ENCODE measurements at regions not wholly inside any gene's neighbourhood (a gene's known extent, or its start where the extent isn't known, plus 50 kb on each side); places are given as distances from the start of the nearest gene placed in this dataset.
A peak's percentile ranks its signal among the peaks of the same experiment; 100 is the strongest.

DNA sequence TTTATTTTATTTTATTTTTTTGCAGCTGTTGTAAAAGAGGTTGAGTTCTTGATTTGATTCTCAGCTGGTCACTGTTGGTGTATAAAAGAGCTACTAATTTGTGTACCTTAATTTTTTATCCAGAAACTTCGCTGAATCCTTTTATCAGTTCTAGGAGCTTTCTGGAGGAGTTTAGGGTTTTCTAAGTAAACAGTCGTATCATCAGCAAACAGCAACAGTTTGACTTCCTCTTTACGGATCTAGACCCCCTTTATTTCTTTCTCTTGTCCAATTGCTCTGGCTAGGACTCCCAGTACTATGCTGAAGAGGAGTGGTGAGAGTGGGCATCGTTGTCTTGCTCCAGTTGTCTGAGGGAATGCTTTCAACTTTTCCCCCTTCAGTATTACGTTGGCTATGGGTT, 165.8 kb upstream of the KCNMB2 start:
- H3K9ac ChIP-seq (ENCODE audit: low read depth, low read length) = no peak overlapping the region
- no peaks in the 10 kb centered on the region for H3K4me1 ChIP-seq (ENCODE audit: control insufficient read depth, insufficient read depth, low read length)
- no peak overlapping the region for H3K4me3 ChIP-seq (ENCODE audit: low read length)
- H3K4me2 ChIP-seq (ENCODE audit: low read length) = no peak overlapping the region
- H3K27me3 ChIP-seq (ENCODE audit: control insufficient read depth, insufficient read depth, low read length) = no peaks in the 10 kb centered on the region
- H3K36me3 ChIP-seq (ENCODE audit: insufficient read depth, low read length) = no peaks in the 10 kb centered on the region
- H3K9me3 ChIP-seq (replicated peaks; ENCODE audit: low read length) = no peaks in the 10 kb centered on the region

DNA sequence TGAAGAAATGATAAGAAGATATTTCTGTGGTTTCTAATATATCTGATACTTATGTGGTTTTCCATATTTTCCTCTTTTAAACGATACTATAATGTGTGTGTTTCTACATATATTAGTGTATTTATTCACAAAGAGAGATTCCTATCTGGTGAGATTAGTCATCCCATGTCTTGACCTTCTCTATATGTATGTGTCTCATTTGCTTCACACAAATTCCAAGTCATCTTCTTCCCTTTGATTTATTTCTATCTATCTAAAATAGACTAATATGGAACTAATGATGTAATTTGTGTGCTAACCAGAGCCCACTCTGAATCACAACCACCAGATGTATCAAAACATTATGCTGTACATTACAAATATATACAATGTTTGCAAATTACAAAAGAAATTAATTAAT, 154.7 kb upstream of the KCNMB2 start:
- H3K9ac ChIP-seq (ENCODE audit: low read depth, low read length) = peak overlapping the region; percentile 36
- peaks cover 43% of the 10 kb centered on the region for H3K4me1 ChIP-seq (ENCODE audit: control insufficient read depth, insufficient read depth, low read length)
- no peak overlapping the region for H3K4me3 ChIP-seq (ENCODE audit: low read length)
- no peaks in the 10 kb centered on the region for H3K27me3 ChIP-seq (ENCODE audit: control insufficient read depth, insufficient read depth, low read length)
- no peaks in the 10 kb centered on the region for H3K36me3 ChIP-seq (ENCODE audit: insufficient read depth, low read length)
- H3K9me3 ChIP-seq (replicated peaks; ENCODE audit: low read length) = no peaks in the 10 kb centered on the region
- peak overlapping the region; percentile 50 for H3K4me2 ChIP-seq (ENCODE audit: low read length)

DNA sequence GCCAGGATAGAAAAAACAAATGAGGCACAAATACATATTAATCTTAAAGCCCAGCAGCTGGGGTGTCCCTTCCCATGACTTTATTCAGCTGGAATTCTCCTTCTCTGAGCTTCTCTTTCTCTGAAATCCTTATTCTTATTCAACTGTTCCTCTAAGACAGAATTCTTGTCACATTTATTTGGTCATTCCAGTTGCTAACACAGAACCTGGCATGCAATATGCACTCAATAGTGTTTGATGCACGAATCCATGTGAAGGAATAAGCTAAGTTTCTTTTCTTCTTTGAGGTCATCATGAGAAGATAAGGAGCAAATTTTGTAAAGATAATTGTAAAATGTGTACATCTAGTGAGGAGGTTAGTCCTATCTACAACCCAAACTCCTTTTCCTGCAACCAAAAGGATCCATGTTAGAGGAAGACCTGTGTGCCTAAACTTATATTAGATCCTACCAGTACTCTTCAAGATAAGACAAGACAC, 154.2 kb upstream of the KCNMB2 start:
- Histone ChIP-seq H3K4me1 (ENCODE audit: control insufficient read depth, insufficient read depth, low read length) (peaks cover 43% of the 10 kb centered on the region), H3K4me2 (ENCODE audit: low read length) (peak overlapping the region; percentile 50), H3K27me3 (ENCODE audit: control insufficient read depth, insufficient read depth, low read length) (no peaks in the 10 kb centered on the region), H3K9me3 (replicated peaks; ENCODE audit: low read length) (no peaks in the 10 kb centered on the region), H3K4me3 (ENCODE audit: low read length) (no peak overlapping the region), H3K36me3 (ENCODE audit: insufficient read depth, low read length) (no peaks in the 10 kb centered on the region), H3K9ac (ENCODE audit: low read depth, low read length) (peak overlapping the region; percentile 36)

DNA sequence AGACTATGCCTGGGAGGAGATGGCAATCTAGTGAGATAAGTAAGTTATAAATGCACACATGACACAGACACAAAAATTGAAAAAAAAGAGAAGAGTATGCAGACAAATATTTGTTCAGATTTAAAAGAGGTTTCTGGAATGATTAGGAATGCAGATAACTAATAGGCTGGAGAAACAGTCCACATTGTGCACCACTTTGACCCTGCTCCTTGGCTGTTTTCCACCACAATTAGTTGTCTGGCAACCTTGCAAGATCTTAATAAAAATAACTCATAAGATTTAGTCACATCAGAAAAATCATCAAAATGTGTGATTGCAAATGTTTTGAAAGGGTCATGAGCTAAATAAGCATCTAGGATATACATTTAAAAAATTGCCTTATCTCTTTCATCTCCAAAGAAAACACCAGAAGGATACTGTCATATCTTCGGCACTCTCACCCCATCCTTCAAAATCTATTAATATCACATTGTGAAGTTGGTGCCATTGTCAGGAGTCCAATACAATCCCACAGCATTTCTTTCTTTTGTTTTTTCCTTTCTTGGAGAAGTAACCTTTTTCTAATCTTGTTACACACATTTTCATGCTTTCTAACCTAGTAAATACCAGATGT, 153.7 kb upstream of the KCNMB2 start:
- H3K4me3 ChIP-seq (ENCODE audit: low read length) = no peak overlapping the region
- H3K4me2 ChIP-seq (ENCODE audit: low read length) = peak overlapping the region; percentile 50
- no peaks in the 10 kb centered on the region for H3K36me3 ChIP-seq (ENCODE audit: insufficient read depth, low read length)
- H3K9ac ChIP-seq (ENCODE audit: low read depth, low read length) = peak overlapping the region; percentile 36
- no peaks in the 10 kb centered on the region for H3K9me3 ChIP-seq (replicated peaks; ENCODE audit: low read length)
- H3K27me3 ChIP-seq (ENCODE audit: control insufficient read depth, insufficient read depth, low read length) = no peaks in the 10 kb centered on the region
- H3K4me1 ChIP-seq (ENCODE audit: control insufficient read depth, insufficient read depth, low read length) = peaks cover 43% of the 10 kb centered on the region

DNA sequence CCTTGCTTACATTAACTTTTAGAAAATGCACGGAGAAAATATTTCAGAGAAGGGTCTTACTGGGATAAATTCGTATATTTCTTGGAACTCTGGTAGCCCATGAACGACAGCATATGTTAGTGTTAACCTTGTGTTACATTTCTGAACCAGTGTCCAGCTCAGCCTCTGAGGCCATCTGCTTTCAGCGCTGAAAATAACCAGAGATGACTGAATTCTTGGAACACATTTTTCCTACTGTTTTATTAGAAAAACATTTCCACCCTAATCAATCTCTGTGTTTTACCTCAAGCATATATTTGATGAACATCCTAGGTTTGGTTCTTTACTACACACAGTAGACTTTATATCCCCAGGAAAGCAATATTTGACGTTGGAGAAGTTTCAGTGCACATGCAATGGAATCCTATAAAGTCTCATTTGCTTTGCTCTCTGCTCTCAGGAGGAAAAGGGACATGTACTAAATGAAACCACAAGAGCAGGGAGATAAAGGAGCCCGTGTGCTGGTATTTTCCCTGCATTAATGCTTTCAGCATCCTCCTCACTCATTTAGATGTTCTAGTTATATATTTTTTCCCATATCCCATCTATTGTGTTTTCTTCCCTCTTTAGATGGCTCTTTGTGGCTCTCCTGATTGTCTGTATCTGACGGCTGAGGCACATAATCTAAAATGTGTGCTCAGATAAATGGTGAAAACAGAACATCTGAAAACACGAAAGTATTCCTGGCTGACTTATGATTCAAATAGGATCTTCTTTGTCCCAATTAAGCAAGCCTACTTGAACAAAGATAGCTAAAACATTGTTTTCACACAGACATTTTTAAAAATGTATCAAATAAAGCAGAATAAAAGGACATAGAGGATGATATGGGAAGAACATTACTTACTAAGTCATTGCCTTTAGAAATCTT, 151.7 kb upstream of the KCNMB2 start:
- H3K4me3 ChIP-seq (ENCODE audit: low read length) = no peak overlapping the region
- H3K27me3 ChIP-seq (ENCODE audit: control insufficient read depth, insufficient read depth, low read length) = no peaks in the 10 kb centered on the region
- peak overlapping the region; percentile 59 for H3K9ac ChIP-seq (ENCODE audit: low read depth, low read length)

DNA sequence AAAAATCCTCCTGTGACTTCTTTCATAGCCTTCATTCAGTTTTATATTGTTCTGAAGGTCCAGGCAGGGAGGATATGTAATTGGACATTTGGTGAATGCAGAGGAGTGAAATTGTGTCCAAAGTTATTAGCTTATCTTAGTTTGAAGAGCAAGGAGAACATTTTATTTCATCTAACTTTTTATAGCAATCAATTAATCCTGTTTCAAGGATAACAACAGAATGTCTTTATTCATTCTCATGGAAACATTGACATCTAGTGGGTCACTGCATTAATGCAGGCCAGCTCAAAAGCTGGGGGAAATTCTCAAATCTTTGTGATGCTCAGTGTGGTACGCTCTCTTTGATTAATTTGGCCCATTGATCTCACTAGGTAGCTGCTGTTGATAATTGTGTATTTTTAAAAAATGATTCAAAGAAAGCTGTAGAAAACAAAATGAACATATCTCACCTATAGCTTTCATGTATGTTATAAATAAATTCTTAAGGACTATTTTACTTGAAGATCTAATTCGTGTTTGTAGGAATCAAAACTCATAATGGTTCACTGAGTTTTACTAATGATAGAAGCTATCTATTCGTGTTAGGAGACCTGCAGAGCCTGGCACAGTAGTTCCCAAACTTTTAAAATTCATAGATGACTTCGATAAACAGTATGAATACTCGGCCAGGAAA, 150.8 kb upstream of the KCNMB2 start:
- no peaks in the 10 kb centered on the region for H3K36me3 ChIP-seq (ENCODE audit: insufficient read depth, low read length)
- H3K9ac ChIP-seq (ENCODE audit: low read depth, low read length) = peak overlapping the region; percentile 59
- no peaks in the 10 kb centered on the region for H3K9me3 ChIP-seq (replicated peaks; ENCODE audit: low read length)
- H3K4me3 ChIP-seq (ENCODE audit: low read length) = no peak overlapping the region
- H3K27me3 ChIP-seq (ENCODE audit: control insufficient read depth, insufficient read depth, low read length) = no peaks in the 10 kb centered on the region
- peaks cover 43% of the 10 kb centered on the region for H3K4me1 ChIP-seq (ENCODE audit: control insufficient read depth, insufficient read depth, low read length)
- H3K4me2 ChIP-seq (ENCODE audit: low read length) = peak overlapping the region; percentile 13

More for the DNA sequence above, 151.7 kb upstream of the KCNMB2 start:
- no peaks in the 10 kb centered on the region for H3K9me3 ChIP-seq (replicated peaks; ENCODE audit: low read length)
- peaks cover 43% of the 10 kb centered on the region for H3K4me1 ChIP-seq (ENCODE audit: control insufficient read depth, insufficient read depth, low read length)
- H3K36me3 ChIP-seq (ENCODE audit: insufficient read depth, low read length) = no peaks in the 10 kb centered on the region
- H3K4me2 ChIP-seq (ENCODE audit: low read length) = peak overlapping the region; percentile 13

DNA sequence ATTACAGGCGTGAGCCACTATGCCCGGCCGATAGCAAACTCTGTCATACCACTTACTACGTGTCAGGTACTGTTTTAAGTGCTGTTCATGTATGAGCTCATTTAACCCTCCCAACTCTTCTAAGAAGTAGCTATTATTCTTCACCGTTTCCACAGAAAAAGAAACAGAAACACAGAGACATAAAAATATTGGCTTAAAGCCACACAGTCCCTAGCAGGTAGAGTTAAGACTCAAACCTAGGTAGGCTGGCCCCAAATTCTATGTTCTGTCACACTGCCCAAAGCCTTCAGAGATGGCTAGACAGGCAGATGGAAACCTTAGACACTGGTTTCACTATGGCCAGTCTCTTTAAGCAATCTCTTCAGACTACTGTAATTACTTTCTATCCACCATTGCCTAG, 149.8 kb upstream of the KCNMB2 start:
- Histone ChIP-seq H3K4me2 (ENCODE audit: low read length) (no peak overlapping the region), H3K9me3 (replicated peaks; ENCODE audit: low read length) (no peaks in the 10 kb centered on the region), H3K4me3 (ENCODE audit: low read length) (no peak overlapping the region), H3K9ac (ENCODE audit: low read depth, low read length) (no peak overlapping the region), H3K36me3 (ENCODE audit: insufficient read depth, low read length) (no peaks in the 10 kb centered on the region), H3K27me3 (ENCODE audit: control insufficient read depth, insufficient read depth, low read length) (no peaks in the 10 kb centered on the region), H3K4me1 (ENCODE audit: control insufficient read depth, insufficient read depth, low read length) (peaks cover 39% of the 10 kb centered on the region)

DNA sequence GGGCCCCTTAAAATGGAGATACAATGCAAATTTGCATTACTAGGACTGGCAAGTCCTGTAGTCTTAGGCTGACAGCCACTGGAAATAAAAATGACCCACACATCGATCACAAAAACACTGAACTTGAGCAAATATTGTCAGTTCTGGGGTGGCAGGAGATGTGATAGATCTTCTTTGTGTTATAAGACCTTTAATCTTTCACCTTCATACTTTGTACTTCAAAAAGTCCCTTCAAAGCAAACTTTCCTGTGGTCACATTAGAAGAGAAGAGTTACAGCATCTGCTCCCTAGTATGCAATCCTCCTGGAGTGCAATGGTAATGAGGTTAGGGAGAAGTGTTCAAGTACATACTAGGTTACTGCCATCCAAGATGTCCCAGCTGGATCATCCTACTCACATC, 149.4 kb upstream of the KCNMB2 start:
- H3K9ac ChIP-seq (ENCODE audit: low read depth, low read length) = no peak overlapping the region
- no peaks in the 10 kb centered on the region for H3K27me3 ChIP-seq (ENCODE audit: control insufficient read depth, insufficient read depth, low read length)
- no peaks in the 10 kb centered on the region for H3K9me3 ChIP-seq (replicated peaks; ENCODE audit: low read length)
- no peaks in the 10 kb centered on the region for H3K36me3 ChIP-seq (ENCODE audit: insufficient read depth, low read length)
- no peak overlapping the region for H3K4me2 ChIP-seq (ENCODE audit: low read length)
- peaks cover 34% of the 10 kb centered on the region for H3K4me1 ChIP-seq (ENCODE audit: control insufficient read depth, insufficient read depth, low read length)
- H3K4me3 ChIP-seq (ENCODE audit: low read length) = no peak overlapping the region

DNA sequence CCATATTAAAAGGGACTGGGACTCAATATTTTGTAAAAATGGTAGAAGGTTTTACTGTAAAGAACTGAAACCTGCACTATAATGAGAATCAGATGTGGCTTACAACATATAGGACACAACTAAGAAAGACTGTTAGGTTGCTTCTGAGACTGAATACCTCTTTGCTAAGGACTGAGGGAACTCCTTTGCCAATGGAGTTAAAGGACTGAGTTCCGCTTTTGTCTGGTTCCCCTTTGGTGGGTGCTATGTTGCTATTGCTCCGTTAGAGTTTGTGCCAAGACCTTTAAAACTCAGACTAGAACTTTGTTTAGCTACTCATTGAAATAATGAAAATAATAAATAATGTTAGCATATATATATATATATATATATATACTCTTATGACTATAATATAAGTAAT, 147.8 kb upstream of the KCNMB2 start:
- Histone ChIP-seq H3K4me3 (ENCODE audit: low read length) (no peak overlapping the region), H3K4me2 (ENCODE audit: low read length) (no peak overlapping the region), H3K9me3 (replicated peaks; ENCODE audit: low read length) (no peaks in the 10 kb centered on the region), H3K27me3 (ENCODE audit: control insufficient read depth, insufficient read depth, low read length) (no peaks in the 10 kb centered on the region), H3K9ac (ENCODE audit: low read depth, low read length) (no peak overlapping the region), H3K36me3 (ENCODE audit: insufficient read depth, low read length) (no peaks in the 10 kb centered on the region), H3K4me1 (ENCODE audit: control insufficient read depth, insufficient read depth, low read length) (peaks cover 33% of the 10 kb centered on the region)

DNA sequence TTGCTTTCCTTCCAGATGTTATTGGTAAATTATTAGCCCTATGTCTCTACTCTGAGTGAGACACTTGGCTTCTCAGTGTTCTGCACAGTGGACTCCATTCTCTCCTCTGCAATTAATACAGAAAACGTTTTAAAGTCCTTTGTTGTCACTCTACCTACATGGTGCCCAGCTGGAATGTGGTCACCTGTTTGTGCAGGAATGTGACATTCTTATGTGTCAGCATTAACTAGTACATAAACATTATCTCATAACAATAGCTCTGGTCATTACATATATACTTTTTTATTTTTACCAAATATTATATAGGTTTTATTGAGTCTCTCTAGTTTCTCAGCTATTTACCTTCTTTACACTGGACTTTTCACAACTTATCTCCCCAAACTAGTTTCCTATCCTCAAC, 147.0 kb upstream of the KCNMB2 start:
- Histone ChIP-seq H3K9ac (ENCODE audit: low read depth, low read length) (no peak overlapping the region), H3K4me3 (ENCODE audit: low read length) (no peak overlapping the region), H3K9me3 (replicated peaks; ENCODE audit: low read length) (no peaks in the 10 kb centered on the region), H3K36me3 (ENCODE audit: insufficient read depth, low read length) (no peaks in the 10 kb centered on the region), H3K4me2 (ENCODE audit: low read length) (no peak overlapping the region), H3K27me3 (ENCODE audit: control insufficient read depth, insufficient read depth, low read length) (no peaks in the 10 kb centered on the region), H3K4me1 (ENCODE audit: control insufficient read depth, insufficient read depth, low read length) (peaks cover 31% of the 10 kb centered on the region)

DNA sequence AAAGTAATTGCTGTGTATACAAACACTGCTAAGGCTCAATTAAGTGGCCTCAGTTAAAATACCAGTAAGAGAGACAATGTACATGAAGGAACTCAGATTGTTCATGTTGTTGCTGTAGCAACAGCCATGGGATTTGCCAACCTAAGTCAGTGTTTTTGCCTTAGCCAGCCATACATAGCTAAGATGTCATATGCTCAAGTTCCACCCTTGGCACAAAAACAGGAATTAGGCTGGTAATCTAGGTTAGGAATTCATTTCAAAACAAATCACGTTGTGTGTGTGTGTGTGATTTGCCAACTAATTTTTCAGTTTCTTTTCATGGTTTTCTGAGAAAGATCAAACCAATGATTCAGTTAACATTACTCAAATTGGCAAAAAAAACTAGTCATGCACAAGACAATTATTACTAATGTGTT, 143.7 kb upstream of the KCNMB2 start:
- Histone ChIP-seq H3K27me3 (ENCODE audit: control insufficient read depth, insufficient read depth, low read length) (no peaks in the 10 kb centered on the region), H3K4me1 (ENCODE audit: control insufficient read depth, insufficient read depth, low read length) (peaks cover 24% of the 10 kb centered on the region), H3K36me3 (ENCODE audit: insufficient read depth, low read length) (no peaks in the 10 kb centered on the region), H3K4me2 (ENCODE audit: low read length) (peak overlapping the region; percentile 11), H3K4me3 (ENCODE audit: low read length) (no peak overlapping the region), H3K9ac (ENCODE audit: low read depth, low read length) (peak overlapping the region; percentile 36), H3K9me3 (replicated peaks; ENCODE audit: low read length) (no peaks in the 10 kb centered on the region)
